ENCODE measurements at regions not wholly inside any gene's neighbourhood (a gene's known extent, or its start where the extent isn't known, plus 50 kb on each side); places are given as distances from the start of the nearest gene placed in this dataset.

DNA sequence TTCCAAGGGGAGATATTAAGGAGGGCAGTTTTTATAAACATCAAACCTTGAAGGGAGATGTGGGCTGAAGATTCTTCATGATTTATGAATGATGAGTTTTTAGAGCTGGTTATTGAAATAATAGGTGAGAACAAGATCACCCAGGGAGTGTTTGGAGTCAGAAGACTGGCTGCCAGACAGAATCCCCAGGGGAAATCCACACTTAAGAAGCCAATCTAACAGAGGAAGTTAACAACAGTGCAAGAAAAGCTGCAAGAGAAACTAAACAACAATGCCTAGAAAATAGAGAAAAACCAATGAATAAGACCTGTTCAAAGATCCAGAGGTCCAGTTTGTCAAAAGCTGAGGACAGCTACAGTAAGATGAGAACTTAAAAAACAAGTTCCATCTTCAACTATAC is 167.9 kb upstream of the MAN1A1 start (continued):
- TF ChIP-seq ZFP30 (CRISPR knock-in tag; IDR thresholded peaks at IDR 0.05; ENCODE audit: borderline replicate concordance) (no peak), MCM7 (IDR thresholded peaks at IDR 0.05) (no peak), FOSL1 (tag; conservative IDR thresholded peaks at IDR 0.05) (no peak), ZNF764 (CRISPR knock-in tag; IDR thresholded peaks at IDR 0.05; ENCODE audit: low read depth) (no peak), NBN (IDR thresholded peaks at IDR 0.05; ENCODE audit: low read depth) (no peak), MAFK (IDR thresholded peaks at IDR 0.05; ENCODE audit: low read length) (no peak), NR2C2 (CRISPR knock-in tag; IDR thresholded peaks at IDR 0.05) (no peak), NR2C2 (tag; IDR thresholded peaks at IDR 0.05) (no peak), HNRNPUL1 (IDR thresholded peaks at IDR 0.05; ENCODE audit: low read length) (no peak)
- TF ChIP-seq, protein P1, sequence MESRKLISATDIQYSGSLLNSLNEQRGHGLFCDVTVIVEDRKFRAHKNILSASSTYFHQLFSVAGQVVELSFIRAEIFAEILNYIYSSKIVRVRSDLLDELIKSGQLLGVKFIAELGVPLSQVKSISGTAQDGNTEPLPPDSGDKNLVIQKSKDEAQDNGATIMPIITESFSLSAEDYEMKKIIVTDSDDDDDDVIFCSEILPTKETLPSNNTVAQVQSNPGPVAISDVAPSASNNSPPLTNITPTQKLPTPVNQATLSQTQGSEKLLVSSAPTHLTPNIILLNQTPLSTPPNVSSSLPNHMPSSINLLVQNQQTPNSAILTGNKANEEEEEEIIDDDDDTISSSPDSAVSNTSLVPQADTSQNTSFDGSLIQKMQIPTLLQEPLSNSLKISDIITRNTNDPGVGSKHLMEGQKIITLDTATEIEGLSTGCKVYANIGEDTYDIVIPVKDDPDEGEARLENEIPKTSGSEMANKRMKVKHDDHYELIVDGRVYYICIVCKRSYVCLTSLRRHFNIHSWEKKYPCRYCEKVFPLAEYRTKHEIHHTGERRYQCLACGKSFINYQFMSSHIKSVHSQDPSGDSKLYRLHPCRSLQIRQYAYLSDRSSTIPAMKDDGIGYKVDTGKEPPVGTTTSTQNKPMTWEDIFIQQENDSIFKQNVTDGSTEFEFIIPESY (CRISPR knock-in tag; IDR thresholded peaks at IDR 0.05), result no peak

DNA sequence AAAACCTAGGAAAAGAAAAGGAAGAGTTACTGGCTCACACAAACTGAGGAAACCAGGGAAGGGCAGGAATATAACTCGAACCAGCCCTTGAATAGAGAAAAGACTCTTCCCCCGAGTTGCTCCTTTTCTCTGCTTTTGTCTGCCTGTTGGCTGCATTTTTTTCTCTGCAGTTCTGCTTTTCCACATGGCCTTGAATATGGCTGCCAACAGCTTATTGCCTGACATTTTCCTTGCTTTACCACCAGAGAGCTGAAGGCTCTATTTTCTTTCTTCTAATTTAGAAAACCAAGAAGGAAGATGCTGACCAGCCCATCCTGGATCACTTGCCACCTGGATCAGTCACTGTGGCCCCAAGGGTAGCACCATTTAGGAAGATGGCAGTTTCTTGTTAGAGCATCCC is 164.8 kb upstream of the MAN1A1 start:
- Histone ChIP-seq H3K79me2 (ENCODE audit: control insufficient read depth, insufficient read depth, low read length) (no peaks in the 10 kb centered on the region), H3K27ac (ENCODE audit: extremely low read depth, low read depth, low read length) (no peak overlapping the region), H3K4me2 (ENCODE audit: insufficient read depth, low read length) (no peak overlapping the region), H3K4me1 (replicated peaks in 1 of 2; ENCODE audit: control insufficient read depth in 2 of 2, insufficient read depth in 2 of 2, low read length in 2 of 2) (peaks cover 0 to 8% of the 10 kb centered on the region in 2 experiments; a peak in 2 of 5 replicates), H3K9ac (ENCODE audit: insufficient read depth in 1 of 2, low read depth in 2 of 2, low read length in 2 of 2) (no peak overlapping the region), H3K36me3 (ENCODE audit: control insufficient read depth, insufficient read depth, low read length) (no peaks in the 10 kb centered on the region; the same call in 2 of the 3 replicates), H3K9me3 (replicated peaks; ENCODE audit: control insufficient read depth, insufficient read depth, low read depth, low read length) (no peaks in the 10 kb centered on the region), H4K20me1 (replicated peaks; ENCODE audit: control insufficient read depth, insufficient read depth, low read length) (no peaks in the 10 kb centered on the region), H3K4me3 (no peak overlapping the region), H2AFZ (ENCODE audit: low read depth, low read length) (0 out of 2 replicates have a peak overlapping the region, but pooled peaks have one; percentile 26), H3K27me3 (ENCODE audit: control insufficient read depth in 2 of 2, insufficient read depth in 2 of 2, low read length in 2 of 2) (no peaks in the 10 kb centered on the region), H3K9me1 (ENCODE audit: control insufficient read depth, insufficient read depth, low read length) (no peaks in the 10 kb centered on the region)
- intact Hi-C loops (cut with micrococcal nuclease) (no loop called here), in situ Hi-C loops (cut with MboI) (no loop called here)
- DNase-seq (ENCODE audit: extremely low read depth in 1 of 4, low spot score in 3 of 4) (no peak), FAIRE-seq (no peak), ATAC-seq (no peak)
- POLR2A ChIA-PET, result interaction anchor here (0.7 kb wide), 1 partner anchor 180 kb away, joined by 3 read pairs; no protein-coding TSS in a partner anchor
- BruUV-seq (replicated peaks), result no TSS peak
- TF ChIP-seq MEF2A (IDR thresholded peaks at IDR 0.05; ENCODE audit: control insufficient read depth, low read depth, low read length) (no peak), SPI1 (IDR thresholded peaks at IDR 0.05; ENCODE audit: borderline replicate concordance, low read depth, low read length) (peak; percentile 50; the same call in 1 of the 2 replicates), TEAD2 (tag; IDR thresholded peaks at IDR 0.05) (no peak), RBM25 (IDR thresholded peaks at IDR 0.05; ENCODE audit: low read depth, low read length, severe bottlenecking) (no peak), NCOR1 (IDR thresholded peaks at IDR 0.05) (no peak), CCNT2 (IDR thresholded peaks at IDR 0.05; ENCODE audit: borderline replicate concordance, extremely low read depth, insufficient read length, low read depth, low read length) (no peak), YY1 (IDR thresholded peaks at IDR 0.05; ENCODE audit: borderline replicate concordance in 1 of 3, control insufficient read depth in 1 of 3, extremely low read depth in 1 of 3, insufficient read depth in 3 of 3, insufficient read length in 1 of 3, insufficient replicate concordance in 2 of 3, low read depth in 1 of 3, low read length in 2 of 3) (peak in 1 of 3 experiments; percentile 9)
- WGBS (ENCODE audit: insufficient coverage, low coverage, missing lambda C conversion rate), result 4% methylated on average over 2 of the region's 2 CpGs
- CTCF ChIA-PET (ENCODE audit: low intra/inter-chr PET ratio), result no interaction called here
